ENCODE measurements at regions not wholly inside any gene's neighbourhood (a gene's known extent, or its start where the extent isn't known, plus 50 kb on each side); places are given as distances from the start of the nearest gene placed in this dataset.

DNA sequence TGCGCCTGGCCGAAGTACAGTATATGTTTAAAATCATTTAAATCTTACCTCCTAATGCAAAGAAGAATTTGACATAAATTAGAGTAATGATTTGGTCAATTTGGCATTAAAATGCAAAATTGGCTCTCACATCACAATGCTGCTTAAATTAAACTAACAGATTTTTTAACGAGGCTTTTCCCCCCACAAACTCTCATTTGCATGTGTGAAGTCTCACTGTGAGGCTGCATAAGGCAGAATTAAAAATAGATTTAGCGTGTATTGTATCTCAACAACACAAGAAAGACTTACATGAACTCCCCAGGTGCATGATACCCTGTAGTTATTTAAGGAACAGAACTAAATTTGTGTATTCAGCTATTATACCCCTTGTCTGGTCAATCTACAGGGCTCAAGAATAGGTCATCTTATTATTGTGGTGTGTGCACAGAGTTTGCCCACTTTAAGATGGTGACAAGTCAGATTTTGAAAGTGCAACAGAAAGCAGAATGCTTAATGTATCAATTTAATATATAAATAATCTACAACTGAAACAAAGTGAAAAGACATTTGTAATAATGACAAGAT, 897.9 kb downstream of the EPHA3 start:
- TF ChIP-seq, protein P1, sequence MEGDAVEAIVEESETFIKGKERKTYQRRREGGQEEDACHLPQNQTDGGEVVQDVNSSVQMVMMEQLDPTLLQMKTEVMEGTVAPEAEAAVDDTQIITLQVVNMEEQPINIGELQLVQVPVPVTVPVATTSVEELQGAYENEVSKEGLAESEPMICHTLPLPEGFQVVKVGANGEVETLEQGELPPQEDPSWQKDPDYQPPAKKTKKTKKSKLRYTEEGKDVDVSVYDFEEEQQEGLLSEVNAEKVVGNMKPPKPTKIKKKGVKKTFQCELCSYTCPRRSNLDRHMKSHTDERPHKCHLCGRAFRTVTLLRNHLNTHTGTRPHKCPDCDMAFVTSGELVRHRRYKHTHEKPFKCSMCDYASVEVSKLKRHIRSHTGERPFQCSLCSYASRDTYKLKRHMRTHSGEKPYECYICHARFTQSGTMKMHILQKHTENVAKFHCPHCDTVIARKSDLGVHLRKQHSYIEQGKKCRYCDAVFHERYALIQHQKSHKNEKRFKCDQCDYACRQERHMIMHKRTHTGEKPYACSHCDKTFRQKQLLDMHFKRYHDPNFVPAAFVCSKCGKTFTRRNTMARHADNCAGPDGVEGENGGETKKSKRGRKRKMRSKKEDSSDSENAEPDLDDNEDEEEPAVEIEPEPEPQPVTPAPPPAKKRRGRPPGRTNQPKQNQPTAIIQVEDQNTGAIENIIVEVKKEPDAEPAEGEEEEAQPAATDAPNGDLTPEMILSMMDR (IDR thresholded peaks at IDR 0.05; ENCODE audit: insufficient read depth, low read depth, low read length, missing control alignments), result no peak
- H3K4me3 ChIP-seq (ENCODE audit: low read depth, low read length), result no peak overlapping the region
- DNase-seq (ENCODE audit: low read depth), result no peak

DNA sequence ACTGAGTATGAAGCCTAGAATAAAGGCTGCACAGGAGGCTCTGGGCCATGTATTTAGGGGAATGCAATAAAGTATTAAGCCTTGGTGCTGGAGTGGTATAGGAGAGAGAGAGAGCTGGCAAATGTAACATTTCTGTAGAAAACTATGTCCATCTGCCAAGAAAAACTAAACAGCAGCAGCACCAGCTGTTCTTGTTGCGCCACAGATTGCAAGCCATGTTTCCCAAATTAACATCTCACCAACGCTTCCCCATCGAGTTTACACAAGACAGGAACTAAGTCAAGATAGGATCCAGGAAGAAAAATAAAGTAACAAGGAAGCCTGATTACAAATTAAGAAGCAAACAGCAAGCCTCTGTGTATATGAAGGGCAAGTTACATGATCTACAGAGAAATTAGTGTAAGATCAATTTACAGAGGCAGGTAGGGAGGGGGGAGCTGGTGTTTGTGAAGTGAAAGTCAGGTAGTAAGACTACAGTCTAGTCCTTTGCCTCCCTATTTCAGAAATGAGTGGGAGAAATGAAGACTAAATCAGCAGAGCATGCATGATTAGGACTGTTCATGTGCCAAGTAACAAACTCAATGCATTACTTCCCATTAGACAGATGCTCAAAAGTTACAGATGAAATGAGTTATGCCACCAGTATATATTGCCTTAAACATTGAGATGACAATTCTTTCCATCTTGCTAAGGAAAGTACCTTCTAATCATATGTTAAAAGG, 900.5 kb downstream of the EPHA3 start:
- H3K4me3 ChIP-seq (ENCODE audit: low read depth, low read length), result no peak overlapping the region
- no peak for DNase-seq (ENCODE audit: low read depth)
- TF ChIP-seq, protein P1 (IDR thresholded peaks at IDR 0.05; ENCODE audit: insufficient read depth, low read depth, low read length, missing control alignments), result no peak

DNA sequence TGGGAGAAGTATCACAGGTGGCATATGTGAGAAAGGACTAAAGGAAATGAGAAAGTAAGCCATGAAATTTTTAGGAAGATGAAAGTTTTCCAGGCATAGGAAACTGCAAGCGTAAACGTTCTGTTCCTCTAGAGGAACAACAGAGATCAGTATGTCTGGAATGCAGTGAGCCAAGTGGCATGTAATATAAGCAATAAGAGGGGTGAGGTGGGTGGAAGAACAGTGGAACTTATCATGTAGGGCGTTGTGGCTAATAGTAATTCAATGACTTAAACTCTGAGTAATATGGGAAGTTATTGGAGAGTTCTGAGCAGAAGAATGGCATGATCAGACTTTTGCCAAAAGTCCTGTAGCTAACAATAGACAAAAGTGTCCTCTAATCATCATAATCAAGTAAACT, 902.9 kb downstream of the EPHA3 start:
- no peak overlapping the region for H3K4me3 ChIP-seq (ENCODE audit: low read depth, low read length)
- TF ChIP-seq, protein P1 (IDR thresholded peaks at IDR 0.05; ENCODE audit: insufficient read depth, low read depth, low read length, missing control alignments), result no peak
- DNase-seq (ENCODE audit: low read depth), result no peak

DNA sequence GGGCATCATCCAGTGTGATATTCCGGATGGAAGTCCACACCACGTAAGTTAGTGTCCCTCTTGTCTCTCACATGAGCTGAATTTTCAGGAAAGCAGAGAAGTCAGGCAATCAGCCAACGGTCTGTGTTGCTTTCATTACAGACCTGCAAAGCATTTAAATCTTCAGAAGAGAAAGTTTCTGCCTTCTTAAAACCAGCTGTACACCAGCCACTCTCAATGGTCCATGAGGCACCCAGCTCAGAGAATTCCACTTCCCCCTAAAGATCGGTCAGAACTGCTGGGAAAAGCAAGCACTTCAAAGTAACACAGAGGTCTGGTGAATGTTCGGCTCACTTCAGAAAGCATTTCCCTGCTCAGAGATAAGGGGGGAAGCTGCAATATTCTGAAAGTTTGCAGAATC, 903.7 kb downstream of the EPHA3 start:
- TF ChIP-seq, protein P1 (IDR thresholded peaks at IDR 0.05; ENCODE audit: insufficient read depth, low read depth, low read length, missing control alignments), result no peak
- H3K4me3 ChIP-seq (ENCODE audit: low read depth, low read length), result no peak overlapping the region
- no peak for DNase-seq (ENCODE audit: low read depth)

DNA sequence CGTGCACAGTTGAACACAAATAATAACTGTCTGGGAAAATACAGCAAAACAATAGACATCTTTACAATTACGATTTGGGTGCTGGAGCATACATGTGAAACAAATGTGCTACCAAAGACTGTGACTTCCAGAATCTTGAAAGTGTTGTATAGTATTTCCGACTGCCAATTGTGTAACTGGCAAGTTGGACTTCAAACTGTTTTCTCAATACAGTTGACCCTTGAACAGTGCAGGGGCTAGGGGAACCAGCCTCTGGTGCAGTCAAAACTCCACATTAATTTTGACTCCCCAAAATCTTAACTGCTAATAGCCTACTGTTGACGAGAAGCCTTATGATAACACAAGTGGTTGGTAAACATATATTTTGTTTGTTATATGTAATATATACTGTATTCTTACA, 904.2 kb downstream of the EPHA3 start:
- TF ChIP-seq, protein P1 (IDR thresholded peaks at IDR 0.05; ENCODE audit: insufficient read depth, low read depth, low read length, missing control alignments), result no peak
- no peak for DNase-seq (ENCODE audit: low read depth)
- H3K4me3 ChIP-seq (ENCODE audit: low read depth, low read length), result no peak overlapping the region

DNA sequence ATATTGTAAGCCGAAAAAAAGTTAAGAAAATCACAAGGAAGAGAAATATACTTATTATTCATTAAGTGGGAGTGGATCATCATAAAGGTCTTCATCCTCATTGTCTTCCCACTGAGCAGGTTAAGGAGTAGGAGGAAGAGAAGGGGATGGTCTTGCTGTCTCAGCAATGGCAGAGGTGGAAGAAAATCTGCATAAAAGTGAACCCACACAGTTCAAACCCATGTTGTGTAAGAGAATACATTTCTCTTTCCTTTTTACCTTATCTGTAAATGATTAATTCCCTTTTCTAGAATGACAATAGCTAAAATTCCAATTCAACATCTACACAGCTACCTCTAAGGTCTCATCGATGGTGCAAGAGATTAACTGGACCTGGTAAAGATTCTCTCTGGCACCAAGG, 904.6 kb downstream of the EPHA3 start:
- no peak overlapping the region for H3K4me3 ChIP-seq (ENCODE audit: low read depth, low read length)
- TF ChIP-seq, protein P1 (IDR thresholded peaks at IDR 0.05; ENCODE audit: insufficient read depth, low read depth, low read length, missing control alignments), result no peak
- no peak for DNase-seq (ENCODE audit: low read depth)
